Endothelial cell of umbilical vein (primary cell): ENCODE measurements at regions not wholly inside any gene's neighbourhood (a gene's known extent, or its start where the extent isn't known, plus 50 kb on each side); places are given as distances from the start of the nearest gene placed in this dataset.

Source experiments
- BruUV-seq: library from RNA; stranded (reverse); fragments of 400-500 nt; replicated peaks from 2 replicates; lab custom pipeline; 2021; lab: Mats Ljungman, UMichigan
- CTCF ChIA-PET: fragments of 300-600, 350-600 bp; sonication (Branson Sonifier 250); formaldehyde crosslinking; loops from one replicate; lab custom pipeline; 2021; ENCODE audit warnings: antibody characterized with exemption, inconsistent platforms; lab: Charles Lee
- POLR2A ChIA-PET: fragments of 300-600, 350-600 bp; sonication (Branson Sonifier 250); formaldehyde crosslinking; loops from one replicate; lab custom pipeline; 2021; ENCODE audit warnings: antibody characterized with exemption, inconsistent platforms; lab: Charles Lee
- DNase-seq: peaks from one replicate; pipeline ENCODE4 v3.0.0-alpha.2; 2011; ENCODE audit warnings: low read depth, low spot score
- FAIRE-seq: peaks from 2 replicates; lab custom pipeline; 2011; peaks lifted over from hg19 to GRCh38; lab: Jason Lieb, UNC
- H2AFZ ChIP-seq: 2 replicates; pipeline ENCODE4 v1.6.0; 2012; ENCODE audit warnings: low read depth, low read length, control low read depth, inconsistent platforms
- H3K27ac ChIP-seq: 2 replicates; pipeline ENCODE4 v1.5.1; 2011; ENCODE audit warnings: low read depth, mild to moderate bottlenecking, control low read depth, low read length, moderate library complexity; ENCODE audit not compliant: insufficient read depth
- H3K27me3 ChIP-seq, 2 experiments: 2 replicates each; pipeline versions ENCODE4 v1.6.0 to v1.6.1; 2011; ENCODE audit warnings: low read length in 2 of 2, mixed read lengths in 1 of 2; ENCODE audit not compliant: control insufficient read depth in 2 of 2, insufficient read depth in 2 of 2
- H3K36me3 ChIP-seq, 2 experiments: 2 replicates in 1 of 2; 3 replicates in 1 of 2; pipeline ENCODE4 v1.5.1; 2011; ENCODE audit warnings: low read length in 2 of 2, mild to moderate bottlenecking in 1 of 2, moderate library complexity in 1 of 2; ENCODE audit not compliant: control insufficient read depth in 2 of 2, insufficient read depth in 2 of 2; ENCODE audit errors: extremely low read depth in 1 of 2
- H3K4me1 ChIP-seq: 3 replicates; pipeline ENCODE4 v1.5.1; 2011; ENCODE audit warnings: mild to moderate bottlenecking, low read length; ENCODE audit not compliant: control insufficient read depth, insufficient read depth; ENCODE audit errors: extremely low read depth
- H3K4me2 ChIP-seq: 2 replicates; pipeline ENCODE4 v1.6.1; 2011; ENCODE audit warnings: low read length, control low read depth, mixed read lengths; ENCODE audit not compliant: insufficient read depth
- H3K4me3 ChIP-seq, 3 experiments: fragments of 200-600 bp in 1 of 3; sonication (generic), shearing (Covaris generic) in 1 of 3; replicated peaks in 1 of 3; 2 replicates each; pipeline ENCODE4 v1.5.1; 2011 to 2016; ENCODE audit warnings: control low read depth in 3 of 3, low read length in 3 of 3, mild to moderate bottlenecking in 2 of 3, inconsistent platforms in 1 of 3, low read depth in 1 of 3, moderate library complexity in 1 of 3; ENCODE audit not compliant: insufficient read depth in 1 of 3
- H3K79me2 ChIP-seq: 2 replicates; pipeline ENCODE4 v1.6.0; 2012; ENCODE audit warnings: low read length, inconsistent platforms; ENCODE audit not compliant: control insufficient read depth, insufficient read depth
- H3K9ac ChIP-seq: replicated peaks from 2 replicates; pipeline ENCODE3; 2011; ENCODE audit warnings: low read length, control low read depth; ENCODE audit not compliant: insufficient read depth; ENCODE audit errors: extremely low read depth
- H3K9me1 ChIP-seq: replicated peaks from 3 replicates; pipeline ENCODE4 v1.6.0; 2011; ENCODE audit warnings: mild to moderate bottlenecking, low read length; ENCODE audit not compliant: control insufficient read depth, insufficient read depth; ENCODE audit errors: extremely low read depth
- H3K9me3 ChIP-seq: replicated peaks from 2 replicates; pipeline ENCODE4 v1.5.1; 2012; ENCODE audit warnings: low read length, inconsistent platforms; ENCODE audit not compliant: control insufficient read depth, insufficient read depth
- H4K20me1 ChIP-seq: replicated peaks from 2 replicates; pipeline ENCODE3; 2011; ENCODE audit warnings: mild to moderate bottlenecking, low read length; ENCODE audit not compliant: control insufficient read depth, insufficient read depth; ENCODE audit errors: extremely low read depth
- EZH2 ChIP-seq: IDR thresholded peaks from 2 replicates; pipeline ENCODE4 v1.6.1; 2012; ENCODE audit warnings: borderline replicate concordance, low read depth, mild to moderate bottlenecking, moderate library complexity, low read length, inconsistent platforms; ENCODE audit not compliant: severe bottlenecking
- FOS ChIP-seq: IDR thresholded peaks from 2 replicates; pipeline ENCODE4 v1.6.1; 2011; ENCODE audit warnings: mild to moderate bottlenecking, low read length, moderate library complexity, borderline replicate concordance; ENCODE audit not compliant: insufficient read depth
- GATA2 ChIP-seq: IDR thresholded peaks from 2 replicates; pipeline ENCODE4 v1.7.0; 2011; ENCODE audit warnings: low read depth, mild to moderate bottlenecking, moderate library complexity, mixed read lengths, low read length; ENCODE audit not compliant: insufficient read length, insufficient read depth
- JUN ChIP-seq: IDR thresholded peaks from 2 replicates; pipeline ENCODE4 v1.6.1; 2011; ENCODE audit warnings: borderline replicate concordance, low read depth; ENCODE audit not compliant: insufficient read length, insufficient read depth
- MYC ChIP-seq: IDR thresholded peaks from one replicate; pipeline ENCODE4 v1.6.1; 2011; ENCODE audit warnings: mild to moderate bottlenecking, low read depth, low read length
- POLR2A ChIP-seq: IDR thresholded peaks from 2 replicates; pipeline ENCODE4 v1.6.1; 2012; ENCODE audit warnings: low read depth, mild to moderate bottlenecking, control low read depth, low read length
- POLR2AphosphoS5 ChIP-seq: IDR thresholded peaks from 2 replicates; pipeline ENCODE4 v1.6.1; 2012; ENCODE audit warnings: low read depth, mild to moderate bottlenecking, control low read depth, low read length, moderate library complexity; ENCODE audit not compliant: insufficient read depth
- dilution Hi-C: fragments of 300-500 bp; cut with MboI; formaldehyde crosslinking; loops from one replicate; pipeline ENCODE4 v1.15.0; 2019; ENCODE audit warnings: low sequenced_read_pairs; ENCODE audit not compliant: extremely low pct_ligation_motif_present
- intact Hi-C: fragments of 100-400 bp; cut with micrococcal nuclease; formaldehyde crosslinking; loops from one replicate; pipeline ENCODE4 v1.10.0; 2022
- TF ChIP-seq, protein P1 (sequence below), 2 donors: IDR thresholded peaks; 1 replicate in 1 of 2; 2 replicates in 1 of 2; pipeline ENCODE4 v1.5.1; 2011; ENCODE audit warnings: low read length in 2 of 2, mild to moderate bottlenecking in 2 of 2, moderate library complexity in 2 of 2, control low read depth in 1 of 2, inconsistent platforms in 1 of 2, low read depth in 1 of 2; ENCODE audit not compliant: insufficient read depth in 1 of 2; ENCODE audit errors: extremely low read depth in 1 of 2
- TF ChIP-seq, protein P2 (sequence below): IDR thresholded peaks from 2 replicates; pipeline ENCODE4 v1.6.1; 2011; ENCODE audit not compliant: insufficient read depth, insufficient read length

- peaks cover 5 to 9% of the 10 kb centered on the region in 2 experiments for H3K27me3 ChIP-seq
- ChIA-PET CTCF (no interaction called here), POLR2A (no interaction called here)
- no peak overlapping the region for H3K4me2 ChIP-seq
- intact Hi-C loops, result no loop called here
- no peak overlapping the region for H2AFZ ChIP-seq
- H3K9me1 ChIP-seq, result no peaks in the 10 kb centered on the region
- TF ChIP-seq POLR2A (no peak), JUN (no peak), EZH2 (no peak), GATA2 (no peak), MYC (no peak), FOS (no peak), POLR2AphosphoS5 (no peak)
- TF ChIP-seq, protein P1, sequence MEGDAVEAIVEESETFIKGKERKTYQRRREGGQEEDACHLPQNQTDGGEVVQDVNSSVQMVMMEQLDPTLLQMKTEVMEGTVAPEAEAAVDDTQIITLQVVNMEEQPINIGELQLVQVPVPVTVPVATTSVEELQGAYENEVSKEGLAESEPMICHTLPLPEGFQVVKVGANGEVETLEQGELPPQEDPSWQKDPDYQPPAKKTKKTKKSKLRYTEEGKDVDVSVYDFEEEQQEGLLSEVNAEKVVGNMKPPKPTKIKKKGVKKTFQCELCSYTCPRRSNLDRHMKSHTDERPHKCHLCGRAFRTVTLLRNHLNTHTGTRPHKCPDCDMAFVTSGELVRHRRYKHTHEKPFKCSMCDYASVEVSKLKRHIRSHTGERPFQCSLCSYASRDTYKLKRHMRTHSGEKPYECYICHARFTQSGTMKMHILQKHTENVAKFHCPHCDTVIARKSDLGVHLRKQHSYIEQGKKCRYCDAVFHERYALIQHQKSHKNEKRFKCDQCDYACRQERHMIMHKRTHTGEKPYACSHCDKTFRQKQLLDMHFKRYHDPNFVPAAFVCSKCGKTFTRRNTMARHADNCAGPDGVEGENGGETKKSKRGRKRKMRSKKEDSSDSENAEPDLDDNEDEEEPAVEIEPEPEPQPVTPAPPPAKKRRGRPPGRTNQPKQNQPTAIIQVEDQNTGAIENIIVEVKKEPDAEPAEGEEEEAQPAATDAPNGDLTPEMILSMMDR (IDR thresholded peaks at IDR 0.05; ENCODE audit: extremely low read depth in 1 of 2, insufficient read depth in 1 of 2, low read depth in 1 of 2, low read length in 2 of 2), result no peak
- TF ChIP-seq, protein P2, sequence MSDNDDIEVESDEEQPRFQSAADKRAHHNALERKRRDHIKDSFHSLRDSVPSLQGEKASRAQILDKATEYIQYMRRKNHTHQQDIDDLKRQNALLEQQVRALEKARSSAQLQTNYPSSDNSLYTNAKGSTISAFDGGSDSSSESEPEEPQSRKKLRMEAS, result no peak
- H3K9ac ChIP-seq, result no peak overlapping the region
- H3K4me3 ChIP-seq, result no peak overlapping the region
- no peaks in the 10 kb centered on the region for H4K20me1 ChIP-seq
- BruUV-seq, result no TSS peak
- dilution Hi-C loops, result no loop called here
- H3K27ac ChIP-seq, result no peak overlapping the region
- no peaks in the 10 kb centered on the region for H3K79me2 ChIP-seq
- H3K36me3 ChIP-seq, result no peaks in the 10 kb centered on the region
- FAIRE-seq (no peak), DNase-seq (no peak)
- H3K4me1 ChIP-seq, result no peaks in the 10 kb centered on the region
- no peaks in the 10 kb centered on the region for H3K9me3 ChIP-seq
These were observed 117.4 kb downstream of the AXIN2 start for GRCh38 chr17:65444049-65444448.
